ENCODE measurements at regions not wholly inside any gene's neighbourhood (a gene's known extent, or its start where the extent isn't known, plus 50 kb on each side); places are given as distances from the start of the nearest gene placed in this dataset.

DNA sequence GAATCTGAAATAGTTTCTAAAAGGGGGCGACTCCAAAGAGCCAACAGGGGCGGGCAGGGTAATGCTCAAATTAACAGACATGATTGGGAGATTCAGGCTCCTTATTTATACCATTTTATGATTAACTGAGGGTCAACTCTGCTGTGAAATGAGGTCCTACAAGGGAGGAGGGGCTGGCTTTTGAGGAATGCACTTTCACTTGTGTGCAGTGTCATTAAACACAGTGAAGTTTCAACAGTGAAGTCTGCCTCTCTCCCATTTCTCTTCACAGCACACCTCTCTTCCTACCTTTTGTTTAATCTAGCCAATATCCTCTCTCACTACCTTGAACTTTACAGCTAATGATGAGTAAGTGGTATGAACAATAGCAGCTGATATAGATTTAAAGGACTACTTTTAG lies 557.3 kb upstream of the CITED2 start:
- intact Hi-C loops (cut with DNase I), result no loop called here
- TF ChIP-seq, protein P1, sequence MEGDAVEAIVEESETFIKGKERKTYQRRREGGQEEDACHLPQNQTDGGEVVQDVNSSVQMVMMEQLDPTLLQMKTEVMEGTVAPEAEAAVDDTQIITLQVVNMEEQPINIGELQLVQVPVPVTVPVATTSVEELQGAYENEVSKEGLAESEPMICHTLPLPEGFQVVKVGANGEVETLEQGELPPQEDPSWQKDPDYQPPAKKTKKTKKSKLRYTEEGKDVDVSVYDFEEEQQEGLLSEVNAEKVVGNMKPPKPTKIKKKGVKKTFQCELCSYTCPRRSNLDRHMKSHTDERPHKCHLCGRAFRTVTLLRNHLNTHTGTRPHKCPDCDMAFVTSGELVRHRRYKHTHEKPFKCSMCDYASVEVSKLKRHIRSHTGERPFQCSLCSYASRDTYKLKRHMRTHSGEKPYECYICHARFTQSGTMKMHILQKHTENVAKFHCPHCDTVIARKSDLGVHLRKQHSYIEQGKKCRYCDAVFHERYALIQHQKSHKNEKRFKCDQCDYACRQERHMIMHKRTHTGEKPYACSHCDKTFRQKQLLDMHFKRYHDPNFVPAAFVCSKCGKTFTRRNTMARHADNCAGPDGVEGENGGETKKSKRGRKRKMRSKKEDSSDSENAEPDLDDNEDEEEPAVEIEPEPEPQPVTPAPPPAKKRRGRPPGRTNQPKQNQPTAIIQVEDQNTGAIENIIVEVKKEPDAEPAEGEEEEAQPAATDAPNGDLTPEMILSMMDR (IDR thresholded peaks at IDR 0.05), result no peak
- TF ChIP-seq POLR2A (IDR thresholded peaks at IDR 0.05), result no peak

DNA sequence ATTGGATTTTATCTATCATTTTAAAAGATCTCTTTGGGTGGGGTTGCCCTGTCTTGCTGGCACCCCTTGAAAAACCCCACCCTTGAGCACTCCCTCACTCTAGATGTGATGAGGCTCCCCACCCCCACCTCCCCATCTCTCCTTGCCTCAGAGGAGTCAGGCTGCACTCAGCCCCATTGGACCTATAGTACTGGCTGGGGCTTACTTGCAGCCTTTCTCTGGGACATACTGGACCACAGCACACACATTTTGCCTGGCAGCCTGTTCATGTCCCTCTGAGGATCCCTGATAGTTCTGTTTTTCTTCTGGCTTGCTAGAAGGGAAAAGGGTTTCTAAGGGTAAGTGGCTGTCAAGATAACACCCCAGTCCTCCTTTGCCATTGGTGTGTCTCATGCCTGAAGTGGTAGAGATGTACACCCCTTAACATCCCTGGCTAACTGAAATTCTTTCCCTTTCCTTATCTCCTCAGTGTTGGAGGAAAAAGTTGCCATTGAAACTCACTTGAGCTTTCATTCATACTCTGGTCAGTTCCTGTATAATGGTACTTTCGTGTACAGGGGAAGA lies 553.4 kb upstream of the CITED2 start:
- Histone ChIP-seq H3K9me3 (no peaks in the 10 kb centered on the region), H3K36me3 (no peaks in the 10 kb centered on the region), H3K4me1 (no peaks in the 10 kb centered on the region), H3K27me3 (no peaks in the 10 kb centered on the region), H3K4me3 (no peak overlapping the region), H3K27ac (no peak overlapping the region)
- no peak for TF ChIP-seq POLR2A (IDR thresholded peaks at IDR 0.05)
- TF ChIP-seq, protein P1 (IDR thresholded peaks at IDR 0.05), result no peak
- no peak for DNase-seq
- WGBS, 2 donors, result 69 to 83% methylated on average over 1 of the region's 1 CpG
- intact Hi-C loops (cut with DNase I), result no loop called here

More for the DNA sequence above, 557.3 kb upstream of the CITED2 start:
- H3K4me1 ChIP-seq, result no peaks in the 10 kb centered on the region
- 86 to 93% methylated on average over 2 of the region's 2 CpGs for WGBS, 2 donors
- no peaks in the 10 kb centered on the region for H3K27me3 ChIP-seq
- DNase-seq, result no peak
- H3K36me3 ChIP-seq, result no peaks in the 10 kb centered on the region
- H3K4me3 ChIP-seq, result no peak overlapping the region
- H3K27ac ChIP-seq, result no peak overlapping the region
- H3K9me3 ChIP-seq, result no peaks in the 10 kb centered on the region

DNA sequence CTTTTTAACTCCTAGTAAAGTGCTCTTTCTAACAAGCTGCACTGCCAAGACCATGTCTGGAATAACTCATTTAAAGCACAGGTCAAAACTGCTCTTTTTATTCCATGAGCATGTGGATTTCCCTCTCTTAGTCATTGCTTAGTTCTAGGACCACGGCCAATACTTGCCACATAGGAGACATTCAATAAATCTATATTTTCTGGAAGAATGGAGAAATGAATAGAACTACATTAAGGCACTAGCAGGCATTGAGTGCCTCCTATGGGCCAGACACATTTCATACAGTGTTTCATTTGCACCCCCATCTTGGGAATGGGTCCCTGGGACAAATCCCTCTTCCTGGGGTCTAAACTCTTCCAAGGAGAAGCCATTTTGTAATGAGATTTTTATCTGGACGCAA lies 552.8 kb upstream of the CITED2 start:
- TF ChIP-seq, protein P1 (IDR thresholded peaks at IDR 0.05), result peak in 3 of 6 experiments; percentile 10 to 36 (median 34)
- TF ChIP-seq POLR2A (IDR thresholded peaks at IDR 0.05), result no peak
- 35 to 65% methylated on average over 2 of the region's 2 CpGs for WGBS, 2 donors
- intact Hi-C loops (cut with DNase I), result no loop called here

DNA sequence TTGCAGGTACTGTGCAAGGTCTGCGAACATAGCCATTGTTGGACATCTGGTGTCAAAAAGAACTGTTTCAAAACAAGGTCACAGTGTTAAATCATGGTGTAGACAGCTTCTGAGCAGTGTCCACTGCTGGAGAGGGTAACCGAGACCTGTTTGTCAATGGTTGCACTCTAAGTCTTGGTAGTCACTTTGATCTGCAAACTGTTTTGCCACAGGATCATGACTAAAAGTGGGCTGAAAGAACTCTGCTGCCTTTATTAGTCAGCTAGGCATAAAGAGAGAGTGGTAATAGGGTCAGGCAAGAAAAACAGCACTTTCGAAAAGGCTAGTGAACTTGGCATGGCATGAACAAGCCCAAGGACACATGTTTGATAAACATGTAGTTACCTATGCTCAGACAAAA lies 552.3 kb upstream of the CITED2 start:
- H3K4me3 ChIP-seq, result no peak overlapping the region
- no peaks in the 10 kb centered on the region for H3K27me3 ChIP-seq
- H3K4me1 ChIP-seq, result no peaks in the 10 kb centered on the region
- H3K9me3 ChIP-seq, result no peaks in the 10 kb centered on the region
- TF ChIP-seq POLR2A (IDR thresholded peaks at IDR 0.05), result no peak
- TF ChIP-seq, protein P1 (IDR thresholded peaks at IDR 0.05), result no peak
- DNase-seq, result no peak
- H3K27ac ChIP-seq, result no peak overlapping the region
- 53 to 55% methylated on average over 3 of the region's 3 CpGs for WGBS, 2 donors
- H3K36me3 ChIP-seq, result no peaks in the 10 kb centered on the region
- intact Hi-C loops (cut with DNase I), result no loop called here

More for the DNA sequence above, 552.8 kb upstream of the CITED2 start:
- DNase-seq, result no peak
- Histone ChIP-seq H3K27ac (no peak overlapping the region), H3K27me3 (no peaks in the 10 kb centered on the region), H3K36me3 (no peaks in the 10 kb centered on the region), H3K9me3 (no peaks in the 10 kb centered on the region), H3K4me3 (no peak overlapping the region), H3K4me1 (no peaks in the 10 kb centered on the region)

DNA sequence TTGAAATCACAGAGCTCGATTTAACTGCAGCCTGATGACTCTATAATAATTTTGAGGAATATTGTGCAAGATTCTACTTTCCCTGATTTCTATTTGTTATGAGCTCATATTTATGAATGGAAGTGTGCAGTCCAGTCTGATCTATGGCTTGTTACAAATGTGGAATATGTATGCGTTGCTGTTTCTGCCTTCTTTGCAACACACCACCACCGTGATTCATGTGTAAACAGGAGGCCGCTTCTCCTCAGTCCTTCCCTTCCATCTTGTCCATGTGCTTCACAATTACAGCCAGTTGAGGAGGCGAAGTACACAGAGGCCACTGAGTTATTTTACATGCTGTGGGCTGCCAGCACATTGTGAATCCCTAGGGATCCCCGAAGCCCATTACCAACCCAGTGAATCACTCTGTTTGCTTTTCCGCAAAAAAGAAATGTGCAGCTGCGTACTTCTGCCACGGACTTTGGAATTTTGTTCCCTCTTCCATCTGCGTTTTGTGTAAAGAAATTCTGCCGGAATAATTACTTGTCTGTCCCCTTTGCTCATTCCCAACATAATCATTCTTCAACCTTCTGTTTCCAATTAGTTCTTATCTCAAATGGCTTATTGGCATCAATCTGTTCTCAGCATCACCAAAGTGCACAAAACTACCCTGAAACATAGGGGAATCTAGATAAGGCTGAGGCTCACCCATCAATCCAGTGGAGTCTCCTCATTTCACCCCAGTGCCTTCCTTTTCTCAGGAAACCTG lies 551.6 kb upstream of the CITED2 start:
- Histone ChIP-seq H3K27ac (no peak overlapping the region), H3K4me3 (no peak overlapping the region), H3K27me3 (no peaks in the 10 kb centered on the region), H3K36me3 (no peaks in the 10 kb centered on the region), H3K9me3 (no peaks in the 10 kb centered on the region), H3K4me1 (no peaks in the 10 kb centered on the region)
- TF ChIP-seq, protein P1 (IDR thresholded peaks at IDR 0.05), result no peak
- no peak for TF ChIP-seq POLR2A (IDR thresholded peaks at IDR 0.05)
- DNase-seq, result no peak
- intact Hi-C loops (cut with DNase I), result no loop called here
- 71 to 74% methylated on average over 10 to 11 of the region's 11 CpGs for WGBS, 2 donors
